MM.1S (cell line): ENCODE measurements at regions not wholly inside any gene's neighbourhood (a gene's known extent, or its start where the extent isn't known, plus 50 kb on each side); places are given as distances from the start of the nearest gene placed in this dataset.

Experiments
- EZH2 ChIP-seq: fragments of 300-600 bp; sonication (generic); optimal IDR thresholded peaks from 2 replicates; pipeline ENCODE3; 2017; ENCODE audit warnings: low read depth, mild to moderate bottlenecking, antibody characterized with exemption, low read length, mixed read lengths
- EZH2phosphoT487 ChIP-seq: fragments of 300-600 bp; sonication (generic); IDR thresholded peaks from 2 replicates; pipeline ENCODE4 v1.6.1; 2018; ENCODE audit warnings: antibody characterized with exemption, low read length
- TF ChIP-seq, protein P1 (sequence below): fragments of 300-600 bp; sonication (generic); IDR thresholded peaks from 2 replicates; pipeline ENCODE4 v1.5.1; 2016; ENCODE audit warnings: antibody characterized with exemption, low read length, mixed read lengths

DNA sequence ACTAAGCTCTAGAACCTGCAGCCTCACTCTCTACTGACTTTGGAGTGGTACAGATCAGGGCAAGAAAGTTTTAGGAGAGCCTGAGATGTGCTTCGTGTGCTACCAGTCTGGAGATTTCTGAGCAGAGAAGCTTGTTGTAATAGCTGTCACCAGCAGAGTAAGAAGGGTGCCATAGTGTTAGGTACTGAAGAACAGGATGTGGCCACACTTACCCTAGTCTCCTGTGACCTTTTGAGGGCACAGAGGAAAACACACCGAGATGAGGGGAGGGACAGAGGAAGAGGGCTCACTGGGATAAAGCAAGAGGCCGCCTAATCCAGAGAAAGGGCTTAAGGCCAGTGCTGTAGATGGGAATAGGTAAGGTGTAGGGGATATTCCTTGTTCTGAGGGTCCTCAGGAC is 146.2 kb upstream of the MTPN start:
- TF ChIP-seq EZH2phosphoT487 (no peak), EZH2 (no peak)
- TF ChIP-seq, protein P1, sequence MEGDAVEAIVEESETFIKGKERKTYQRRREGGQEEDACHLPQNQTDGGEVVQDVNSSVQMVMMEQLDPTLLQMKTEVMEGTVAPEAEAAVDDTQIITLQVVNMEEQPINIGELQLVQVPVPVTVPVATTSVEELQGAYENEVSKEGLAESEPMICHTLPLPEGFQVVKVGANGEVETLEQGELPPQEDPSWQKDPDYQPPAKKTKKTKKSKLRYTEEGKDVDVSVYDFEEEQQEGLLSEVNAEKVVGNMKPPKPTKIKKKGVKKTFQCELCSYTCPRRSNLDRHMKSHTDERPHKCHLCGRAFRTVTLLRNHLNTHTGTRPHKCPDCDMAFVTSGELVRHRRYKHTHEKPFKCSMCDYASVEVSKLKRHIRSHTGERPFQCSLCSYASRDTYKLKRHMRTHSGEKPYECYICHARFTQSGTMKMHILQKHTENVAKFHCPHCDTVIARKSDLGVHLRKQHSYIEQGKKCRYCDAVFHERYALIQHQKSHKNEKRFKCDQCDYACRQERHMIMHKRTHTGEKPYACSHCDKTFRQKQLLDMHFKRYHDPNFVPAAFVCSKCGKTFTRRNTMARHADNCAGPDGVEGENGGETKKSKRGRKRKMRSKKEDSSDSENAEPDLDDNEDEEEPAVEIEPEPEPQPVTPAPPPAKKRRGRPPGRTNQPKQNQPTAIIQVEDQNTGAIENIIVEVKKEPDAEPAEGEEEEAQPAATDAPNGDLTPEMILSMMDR: no peak
